ENCODE measurements at regions not wholly inside any gene's neighbourhood (a gene's known extent, or its start where the extent isn't known, plus 50 kb on each side); places are given as distances from the start of the nearest gene placed in this dataset.

GRCh38 chr6:147823936-147824335 lies 315.4 kb downstream of the SAMD5 start:
- H3K27me3 ChIP-seq (ENCODE audit: low read length) = no peaks in the 10 kb centered on the region
- no peaks in the 10 kb centered on the region for H3K4me1 ChIP-seq (ENCODE audit: insufficient read depth, low read length)
- no peak overlapping the region for H3K9ac ChIP-seq (ENCODE audit: low read length)
- no TSS peak for BruUV-seq (replicated peaks)
- no peaks in the 10 kb centered on the region for H3K79me2 ChIP-seq (ENCODE audit: low read length)
- ATAC-seq (no peak), DNase-seq (no peak)
- CTCF ChIA-PET = no interaction called here
- H3K4me2 ChIP-seq (ENCODE audit: low read length) = no peak overlapping the region
- no peak overlapping the region for H3K27ac ChIP-seq (ENCODE audit: low read length)
- TF ChIP-seq CTCF (conservative IDR thresholded peaks at IDR 0.05; ENCODE audit: low read depth, low read length) (no peak), EZH2 (IDR thresholded peaks at IDR 0.05; ENCODE audit: low read length, unreplicated experiment) (no peak), EZH2phosphoT487 (IDR thresholded peaks at IDR 0.05; ENCODE audit: borderline replicate concordance, low read length) (no peak)
- no peaks in the 10 kb centered on the region for H3K9me3 ChIP-seq (ENCODE audit: low read length)
- no peaks in the 10 kb centered on the region for H3K9me2 ChIP-seq (replicated peaks; ENCODE audit: low read length)
- H2AFZ ChIP-seq (ENCODE audit: low read length) = no peak overlapping the region
- no peaks in the 10 kb centered on the region for H4K20me1 ChIP-seq (ENCODE audit: low read length)
- no peak overlapping the region for H3K4me3 ChIP-seq (ENCODE audit: low read length)
- intact Hi-C loops (cut with micrococcal nuclease) = no loop called here
- no peaks in the 10 kb centered on the region for H3F3A ChIP-seq (ENCODE audit: low read length, unreplicated experiment)
- POLR2A ChIA-PET (ENCODE audit: unreplicated experiment) = no interaction called here
- H3K36me3 ChIP-seq (ENCODE audit: low read depth, low read length) = no peaks in the 10 kb centered on the region

GRCh38 chr6:147825848-147826247 lies 317.4 kb downstream of the SAMD5 start:
- no peak overlapping the region for H3K4me2 ChIP-seq (ENCODE audit: low read length)
- POLR2A ChIA-PET (ENCODE audit: unreplicated experiment) = no interaction called here
- H3K4me1 ChIP-seq (ENCODE audit: insufficient read depth, low read length) = no peaks in the 10 kb centered on the region
- no TSS peak for BruUV-seq (replicated peaks)
- no peaks in the 10 kb centered on the region for H3K9me2 ChIP-seq (replicated peaks; ENCODE audit: low read length)
- no peaks in the 10 kb centered on the region for H4K20me1 ChIP-seq (ENCODE audit: low read length)
- H3K36me3 ChIP-seq (ENCODE audit: low read depth, low read length) = no peaks in the 10 kb centered on the region
- no peaks in the 10 kb centered on the region for H3K9me3 ChIP-seq (ENCODE audit: low read length)
- H3K4me3 ChIP-seq (ENCODE audit: low read length) = no peak overlapping the region
- H3K27ac ChIP-seq (ENCODE audit: low read length) = no peak overlapping the region
- TF ChIP-seq EZH2phosphoT487 (IDR thresholded peaks at IDR 0.05; ENCODE audit: borderline replicate concordance, low read length) = no peak
- no peak for TF ChIP-seq EZH2 (IDR thresholded peaks at IDR 0.05; ENCODE audit: low read length, unreplicated experiment)
- TF ChIP-seq CTCF (conservative IDR thresholded peaks at IDR 0.05; ENCODE audit: low read depth, low read length) = no peak
- no peak overlapping the region for H3K9ac ChIP-seq (ENCODE audit: low read length)
- DNase-seq = no peak
- intact Hi-C loops (cut with micrococcal nuclease) = no loop called here
- no peaks in the 10 kb centered on the region for H3F3A ChIP-seq (ENCODE audit: low read length, unreplicated experiment)
- no peaks in the 10 kb centered on the region for H3K79me2 ChIP-seq (ENCODE audit: low read length)
- no peak for ATAC-seq
- H2AFZ ChIP-seq (ENCODE audit: low read length) = no peak overlapping the region
- CTCF ChIA-PET = no interaction called here
- no peaks in the 10 kb centered on the region for H3K27me3 ChIP-seq (ENCODE audit: low read length)

- no peak for TF ChIP-seq EZH2 (IDR thresholded peaks at IDR 0.05; ENCODE audit: low read length, unreplicated experiment)
- H3K27me3 ChIP-seq (ENCODE audit: low read length) = no peaks in the 10 kb centered on the region
- H3K4me2 ChIP-seq (ENCODE audit: low read length) = no peak overlapping the region
- no peak overlapping the region for H3K27ac ChIP-seq (ENCODE audit: low read length)
- DNase-seq = no peak
- intact Hi-C loops (cut with micrococcal nuclease) = no loop called here
- H3K9ac ChIP-seq (ENCODE audit: low read length) = no peak overlapping the region
- H3F3A ChIP-seq (ENCODE audit: low read length, unreplicated experiment) = no peaks in the 10 kb centered on the region
- no peak overlapping the region for H3K4me3 ChIP-seq (ENCODE audit: low read length)
- no peaks in the 10 kb centered on the region for H3K79me2 ChIP-seq (ENCODE audit: low read length)
- H3K9me3 ChIP-seq (ENCODE audit: low read length) = no peaks in the 10 kb centered on the region
- H3K4me1 ChIP-seq (ENCODE audit: insufficient read depth, low read length) = no peaks in the 10 kb centered on the region
- CTCF ChIA-PET = no interaction called here
- no peaks in the 10 kb centered on the region for H4K20me1 ChIP-seq (ENCODE audit: low read length)
- ATAC-seq = no peak
- POLR2A ChIA-PET (ENCODE audit: unreplicated experiment) = no interaction called here
- no peaks in the 10 kb centered on the region for H3K36me3 ChIP-seq (ENCODE audit: low read depth, low read length)
- H2AFZ ChIP-seq (ENCODE audit: low read length) = no peak overlapping the region
- no TSS peak for BruUV-seq (replicated peaks)
- no peaks in the 10 kb centered on the region for H3K9me2 ChIP-seq (replicated peaks; ENCODE audit: low read length)
These were observed 318.2 kb downstream of the SAMD5 start for GRCh38 chr6:147826698-147827097.

All from PC-3 (cell line).